Neural crest cell (in vitro differentiated cells): ENCODE measurements at regions not wholly inside any gene's neighbourhood (a gene's known extent, or its start where the extent isn't known, plus 50 kb on each side); places are given as distances from the start of the nearest gene placed in this dataset.

Experiments used
- DNase-seq: peaks from one replicate; pipeline ENCODE4 v3.0.0; 2021; ENCODE audit warnings: low read depth, mixed read lengths, low spot score
- H3K27ac Mint-ChIP-seq: one replicate; pipeline ENCODE4 v1.8.0; 2021; ENCODE audit warnings: mild to moderate bottlenecking, mixed read lengths; ENCODE audit not compliant: unreplicated experiment
- H3K27me3 Mint-ChIP-seq: 2 replicates; pipeline ENCODE4 v1.8.0; 2021; ENCODE audit warnings: low read depth, mild to moderate bottlenecking, mixed read lengths
- H3K36me3 Mint-ChIP-seq: 2 replicates; pipeline ENCODE4 v1.8.0; 2021; ENCODE audit warnings: low read depth, mild to moderate bottlenecking, mixed read lengths
- H3K4me1 Mint-ChIP-seq: 2 replicates; pipeline ENCODE4 v1.8.0; 2021; ENCODE audit warnings: mixed read lengths
- H3K4me3 Mint-ChIP-seq: one replicate; pipeline ENCODE4 v1.8.0; 2021; ENCODE audit warnings: mild to moderate bottlenecking, mixed read lengths
- H3K9me3 Mint-ChIP-seq: 2 replicates; pipeline ENCODE4 v1.8.0; 2021; ENCODE audit warnings: mixed read lengths
- TF ChIP-seq, protein P1 (sequence below): fragments of 200-600 bp; sonication (generic); conservative IDR thresholded peaks from 2 replicates; pipeline ENCODE4 v1.5.0; 2021; ENCODE audit warnings: antibody characterized with exemption, mild to moderate bottlenecking

DNA sequence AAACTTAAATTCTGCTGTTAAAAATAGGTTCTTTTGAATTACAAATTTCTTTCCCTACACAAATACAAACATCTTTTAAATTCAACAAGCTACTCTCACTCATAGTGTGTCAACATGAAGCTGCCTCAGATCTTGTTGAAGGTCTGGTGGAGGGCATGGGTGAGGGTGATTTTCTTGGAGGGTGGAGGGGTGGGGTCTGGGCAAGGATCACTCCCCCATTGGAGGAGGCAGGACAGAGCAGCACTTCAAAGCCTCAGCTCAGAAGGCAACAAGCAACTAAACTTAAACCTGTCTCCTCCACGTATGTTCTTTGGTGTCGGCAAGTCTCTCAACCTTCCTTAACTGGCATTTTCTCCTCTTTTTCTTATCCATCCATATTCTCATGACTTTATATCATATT is 730.9 kb downstream of the NR2F2 start:
- TF ChIP-seq, protein P1, sequence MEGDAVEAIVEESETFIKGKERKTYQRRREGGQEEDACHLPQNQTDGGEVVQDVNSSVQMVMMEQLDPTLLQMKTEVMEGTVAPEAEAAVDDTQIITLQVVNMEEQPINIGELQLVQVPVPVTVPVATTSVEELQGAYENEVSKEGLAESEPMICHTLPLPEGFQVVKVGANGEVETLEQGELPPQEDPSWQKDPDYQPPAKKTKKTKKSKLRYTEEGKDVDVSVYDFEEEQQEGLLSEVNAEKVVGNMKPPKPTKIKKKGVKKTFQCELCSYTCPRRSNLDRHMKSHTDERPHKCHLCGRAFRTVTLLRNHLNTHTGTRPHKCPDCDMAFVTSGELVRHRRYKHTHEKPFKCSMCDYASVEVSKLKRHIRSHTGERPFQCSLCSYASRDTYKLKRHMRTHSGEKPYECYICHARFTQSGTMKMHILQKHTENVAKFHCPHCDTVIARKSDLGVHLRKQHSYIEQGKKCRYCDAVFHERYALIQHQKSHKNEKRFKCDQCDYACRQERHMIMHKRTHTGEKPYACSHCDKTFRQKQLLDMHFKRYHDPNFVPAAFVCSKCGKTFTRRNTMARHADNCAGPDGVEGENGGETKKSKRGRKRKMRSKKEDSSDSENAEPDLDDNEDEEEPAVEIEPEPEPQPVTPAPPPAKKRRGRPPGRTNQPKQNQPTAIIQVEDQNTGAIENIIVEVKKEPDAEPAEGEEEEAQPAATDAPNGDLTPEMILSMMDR: no peak
- no peaks in the 10 kb centered on the region for H3K4me1 Mint-ChIP-seq
- H3K27me3 Mint-ChIP-seq: no peaks in the 10 kb centered on the region
- peaks cover 4% of the 10 kb centered on the region for H3K9me3 Mint-ChIP-seq
- no peaks in the 10 kb centered on the region for H3K36me3 Mint-ChIP-seq
- H3K27ac Mint-ChIP-seq: no peak overlapping the region
- no peak for DNase-seq
- H3K4me3 Mint-ChIP-seq: no peak overlapping the region

- Mint-ChIP-seq H3K36me3 (no peaks in the 10 kb centered on the region), H3K27ac (no peak overlapping the region)
- TF ChIP-seq, protein P1: no peak
Observed at GRCh38 chr15:97071668-97072067, 741.2 kb downstream of the NR2F2 start.

GRCh38 chr15:97072545-97072944 is 742.0 kb downstream of the NR2F2 start:
- Mint-ChIP-seq H3K27me3 (no peaks in the 10 kb centered on the region), H3K27ac (no peak overlapping the region), H3K9me3 (peaks cover 5% of the 10 kb centered on the region), H3K36me3 (no peaks in the 10 kb centered on the region), H3K4me3 (no peak overlapping the region), H3K4me1 (no peaks in the 10 kb centered on the region)
- TF ChIP-seq, protein P1: no peak
- DNase-seq: no peak

More at GRCh38 chr15:97071668-97072067, 741.2 kb downstream of the NR2F2 start:
- no peaks in the 10 kb centered on the region for H3K4me1 Mint-ChIP-seq
- H3K27me3 Mint-ChIP-seq: no peaks in the 10 kb centered on the region
- H3K4me3 Mint-ChIP-seq: no peak overlapping the region
- peaks cover 5% of the 10 kb centered on the region for H3K9me3 Mint-ChIP-seq
- no peak for DNase-seq

- Mint-ChIP-seq H3K36me3 (no peaks in the 10 kb centered on the region), H3K4me3 (no peak overlapping the region), H3K27me3 (peaks cover 5% of the 10 kb centered on the region), H3K27ac (no peak overlapping the region), H3K4me1 (no peaks in the 10 kb centered on the region), H3K9me3 (peaks cover 5% of the 10 kb centered on the region)
- TF ChIP-seq, protein P1: no peak
- no peak for DNase-seq
Observed at GRCh38 chr15:97076011-97076410, 745.5 kb downstream of the NR2F2 start.

GRCh38 chr15:97077975-97078374 is 747.5 kb downstream of the NR2F2 start:
- DNase-seq: no peak
- Mint-ChIP-seq H3K9me3 (peaks cover 5% of the 10 kb centered on the region), H3K27ac (no peak overlapping the region), H3K27me3 (peaks cover 9% of the 10 kb centered on the region), H3K4me1 (peaks cover 8% of the 10 kb centered on the region), H3K36me3 (no peaks in the 10 kb centered on the region), H3K4me3 (no peak overlapping the region)
- TF ChIP-seq, protein P1: no peak

DNA sequence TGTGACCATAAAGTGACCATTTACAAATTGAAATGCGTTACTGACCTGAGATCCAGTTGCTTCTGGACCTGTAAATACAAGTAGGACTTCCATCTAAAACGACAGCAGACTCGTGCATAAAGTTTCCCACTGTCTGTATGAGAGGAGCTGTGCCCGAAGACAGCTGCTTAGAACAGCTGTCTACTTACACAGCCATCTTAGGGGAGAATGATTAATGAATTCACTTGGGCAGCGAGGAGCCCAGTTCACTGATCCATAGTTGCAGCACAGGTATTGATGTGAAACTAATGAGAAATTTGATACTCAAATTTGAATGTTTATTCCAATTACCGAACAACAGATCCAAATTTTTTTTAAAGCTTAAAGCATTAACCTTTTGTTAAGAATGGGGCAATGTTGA is 748.1 kb downstream of the NR2F2 start:
- Mint-ChIP-seq H3K9me3 (peaks cover 5% of the 10 kb centered on the region), H3K4me3 (no peak overlapping the region), H3K27ac (no peak overlapping the region), H3K4me1 (peaks cover 14% of the 10 kb centered on the region), H3K27me3 (peaks cover 15% of the 10 kb centered on the region), H3K36me3 (no peaks in the 10 kb centered on the region)
- TF ChIP-seq, protein P1: no peak
- DNase-seq: no peak
